GM12878 (cell line): ENCODE measurements at regions not wholly inside any gene's neighbourhood (a gene's known extent, or its start where the extent isn't known, plus 50 kb on each side); places are given as distances from the start of the nearest gene placed in this dataset.

Experiments used
- ATAC-seq: fragments of 200-7000 bp; cut with Tn5 transposase; 3 replicates; pipeline ENCODE4 v1.9.1; 2020; ENCODE audit warnings: mild to moderate bottlenecking, moderate library complexity
- BruUV-seq: library from RNA; stranded (reverse); fragments of 400-500 nt; replicated peaks from 2 replicates; lab custom pipeline; 2021; lab: Mats Ljungman, UMichigan
- CTCF ChIA-PET: fragments of 300-600 bp; sonication (Branson Sonifier 250); formaldehyde crosslinking; extraction: SDS; loops from one replicate; lab custom pipeline; 2021; ENCODE audit warnings: inconsistent platforms; lab: Yijun Ruan, JAX
- POLR2A ChIA-PET: fragments of 350-600 bp; formaldehyde crosslinking; extraction: SDS; loops from one replicate; lab custom pipeline; 2021; ENCODE audit warnings: inconsistent platforms; lab: Charles Lee
- RAD21 ChIA-PET: fragments of 300-600 bp; sonication (Branson Sonifier 250); formaldehyde crosslinking; loops from one replicate; lab custom pipeline; 2023; ENCODE audit warnings: antibody characterized with exemption; ENCODE audit not compliant: unreplicated experiment; lab: Charles Lee
- SMC1A ChIA-PET: fragments of 300-600 bp; sonication (Branson Sonifier 250); formaldehyde crosslinking; loops from one replicate; lab custom pipeline; 2023; ENCODE audit not compliant: unreplicated experiment, uncharacterized antibody; lab: Charles Lee
- DNase-seq: peaks from one replicate; pipeline ENCODE4 v3.0.0-alpha.2; 2011; ENCODE audit warnings: low read depth, low spot score
- FAIRE-seq: peaks from 3 replicates; lab custom pipeline; 2011; peaks lifted over from hg19 to GRCh38; lab: Jason Lieb, UNC
- H2AFZ ChIP-seq: 2 replicates; pipeline ENCODE4 v1.6.0; 2011; ENCODE audit warnings: low read depth, low read length, control low read depth; ENCODE audit not compliant: control insufficient read depth
- H3K27ac ChIP-seq: 2 replicates; pipeline ENCODE4 v1.5.1; 2011; ENCODE audit warnings: control low read depth; ENCODE audit not compliant: control insufficient read depth, insufficient read depth
- H3K27me3 ChIP-seq, 2 experiments: replicated peaks in 1 of 2; 2 replicates each; pipeline versions ENCODE4 v1.6.0 to v1.6.1; 2011; ENCODE audit warnings: low read length in 1 of 2; ENCODE audit not compliant: control insufficient read depth in 2 of 2, insufficient read depth in 2 of 2
- H3K36me3 ChIP-seq, 2 experiments: 2 replicates each; pipeline ENCODE4 v1.5.1; 2011; ENCODE audit warnings: low read length in 1 of 2; ENCODE audit not compliant: control insufficient read depth in 2 of 2, insufficient read depth in 2 of 2
- H3K4me1 ChIP-seq: 2 replicates; pipeline ENCODE4 v1.6.1; 2011; ENCODE audit warnings: mild to moderate bottlenecking, low read length, moderate library complexity, mixed read lengths; ENCODE audit not compliant: control insufficient read depth, insufficient read depth
- H3K4me2 ChIP-seq: 2 replicates; pipeline ENCODE4 v1.6.0; 2011; ENCODE audit warnings: control low read depth; ENCODE audit not compliant: control insufficient read depth, insufficient read depth
- H3K4me3 ChIP-seq: fragments of 200-600 bp; sonication (generic); 2 replicates; pipeline ENCODE4 v1.5.1; 2016
- H3K79me2 ChIP-seq: 2 replicates; pipeline ENCODE4 v1.6.0; 2011; ENCODE audit warnings: low read length; ENCODE audit not compliant: control insufficient read depth, insufficient read depth
- H3K9ac ChIP-seq: 2 replicates; pipeline ENCODE4 v1.8.0; 2011; ENCODE audit warnings: low read length, control low read depth, mixed read lengths; ENCODE audit not compliant: control insufficient read depth, insufficient read depth
- H3K9me3 ChIP-seq: replicated peaks from 3 replicates; pipeline ENCODE4 v1.5.1; 2011; ENCODE audit warnings: mild to moderate bottlenecking, low read length; ENCODE audit not compliant: control insufficient read depth, insufficient read depth
- H4K20me1 ChIP-seq: 2 replicates; pipeline ENCODE4 v1.6.0; 2011; ENCODE audit not compliant: control insufficient read depth, insufficient read depth
- GABPA ChIP-seq: IDR thresholded peaks from 2 replicates; pipeline ENCODE4 v1.6.1; 2014; ENCODE audit warnings: antibody characterized with exemption, low read depth, mild to moderate bottlenecking, inconsistent platforms
- KDM1A ChIP-seq: fragments of 200-600 bp; sonication (generic); IDR thresholded peaks from 2 replicates; pipeline ENCODE4 v1.6.1; 2016; ENCODE audit warnings: borderline replicate concordance
- MXI1 ChIP-seq: fragments of 150-350 bp; IDR thresholded peaks from 2 replicates; pipeline ENCODE4 v1.6.1; 2011; ENCODE audit warnings: low read depth, mild to moderate bottlenecking, inconsistent platforms, low read length, improper control_type of control experiment
- MYC ChIP-seq: IDR thresholded peaks from 2 replicates; pipeline ENCODE4 v1.6.1; 2011; ENCODE audit warnings: mild to moderate bottlenecking, low read length, moderate library complexity, inconsistent platforms; ENCODE audit not compliant: insufficient read depth, insufficient replicate concordance, insufficient read length, severe bottlenecking
- NFXL1 ChIP-seq: fragments of 450-650 bp; IDR thresholded peaks from 2 replicates; pipeline ENCODE4 v1.6.1; 2017; ENCODE audit warnings: antibody characterized with exemption, mild to moderate bottlenecking, borderline replicate concordance
- NFYA ChIP-seq: IDR thresholded peaks from 2 replicates; pipeline ENCODE4 v1.6.1; 2011; ENCODE audit warnings: low read depth, mild to moderate bottlenecking, low read length, improper control_type of control experiment, borderline replicate concordance
- PAX5 ChIP-seq: IDR thresholded peaks from 2 replicates; pipeline ENCODE4 v1.6.1; 2011; ENCODE audit warnings: low read depth, low read length, borderline replicate concordance
- POLR2AphosphoS5 ChIP-seq: IDR thresholded peaks from 2 replicates; pipeline ENCODE4 v1.6.1; 2011; ENCODE audit warnings: mild to moderate bottlenecking, low read length, inconsistent platforms
- RELA ChIP-seq: fragments of 450-650 bp; IDR thresholded peaks from 2 replicates; pipeline ENCODE4 v1.8.0; 2014; ENCODE audit warnings: borderline replicate concordance; ENCODE audit not compliant: partially characterized antibody
- RFX5 ChIP-seq: IDR thresholded peaks from 2 replicates; pipeline ENCODE4 v1.6.1; 2011; ENCODE audit warnings: low read depth, low read length, improper control_type of control experiment
- RUNX3 ChIP-seq: IDR thresholded peaks from 2 replicates; pipeline ENCODE4 v1.6.1; 2012; ENCODE audit warnings: low read length, inconsistent platforms
- SREBF2 ChIP-seq: IDR thresholded peaks from 2 replicates; pipeline ENCODE4 v1.6.1; 2012; ENCODE audit warnings: mild to moderate bottlenecking, low read length
- STAT1 ChIP-seq: fragments of 450-650 bp; conservative IDR thresholded peaks from 2 replicates; pipeline ENCODE4 v1.6.1; 2014; ENCODE audit warnings: antibody characterized with exemption, mild to moderate bottlenecking
- SUZ12 ChIP-seq: fragments of 200-600 bp; sonication (generic); IDR thresholded peaks from one replicate; pipeline ENCODE4 v1.6.1; 2018; ENCODE audit warnings: antibody characterized with exemption, mild to moderate bottlenecking; ENCODE audit not compliant: unreplicated experiment
- ZNF622 ChIP-seq: fragments of 450-650 bp; IDR thresholded peaks from 2 replicates; pipeline ENCODE4 v1.6.1; 2017; ENCODE audit warnings: mild to moderate bottlenecking, inconsistent platforms
- WGBS: methylation state at CpG from one replicate; pipeline ENCODE4 v1.1.6; 2016; ENCODE audit warnings: low lambda C conversion rate; ENCODE audit not compliant: insufficient replicate concordance, insufficient coverage; ENCODE audit errors: missing lambda C conversion rate; 5-methylcytosine and 5-hydroxymethylcytosine counted together
- in situ Hi-C: fragments of 300-500 bp; cut with MboI; formaldehyde crosslinking; loops from 9 replicates; pipeline ENCODE4 v1.14.3; 2018; ENCODE audit warnings: mixed read lengths
- intact Hi-C: fragments of 100-400 bp; cut with micrococcal nuclease; formaldehyde crosslinking; loops from one replicate; pipeline ENCODE4 v1.14.2; 2022; ENCODE audit not compliant: unreplicated experiment

- no peaks in the 10 kb centered on the region for H3K9me3 ChIP-seq
- in situ Hi-C loops, result no loop called here
- RAD21 ChIA-PET, result no interaction called here
- SMC1A ChIA-PET, result no interaction called here
- H3K4me2 ChIP-seq, result no peak overlapping the region
- no peaks in the 10 kb centered on the region for H3K36me3 ChIP-seq
- WGBS, result 12% methylated on average over 4 of the region's 4 CpGs
- FAIRE-seq, result no peak
- TF ChIP-seq RUNX3 (no peak), SUZ12 (no peak), NFXL1 (no peak), KDM1A (no peak), ZNF622 (no peak), STAT1 (no peak), MXI1 (no peak), RFX5 (no peak), SREBF2 (no peak), POLR2AphosphoS5 (no peak), MYC (no peak), PAX5 (no peak), RELA (no peak), NFYA (no peak), GABPA (no peak)
- no peak overlapping the region for H3K27ac ChIP-seq
- no peak overlapping the region for H3K4me3 ChIP-seq
- CTCF ChIA-PET, result no interaction called here
- POLR2A ChIA-PET, result no interaction called here
- no peak overlapping the region for H3K9ac ChIP-seq
- no peaks in the 10 kb centered on the region for H3K4me1 ChIP-seq
- BruUV-seq, result no TSS peak
- H3K79me2 ChIP-seq, result no peaks in the 10 kb centered on the region
- DNase-seq, result no peak
- no peaks in the 10 kb centered on the region for H4K20me1 ChIP-seq
- intact Hi-C loops, result no loop called here
- no peak overlapping the region for H2AFZ ChIP-seq
- no peak for ATAC-seq
- no peaks in the 10 kb centered on the region for H3K27me3 ChIP-seq
These were observed 694.1 kb downstream of the USP25 start for GRCh38 chr21:16423921-16424320.
